ENCODE measurements at regions not wholly inside any gene's neighbourhood (a gene's known extent, or its start where the extent isn't known, plus 50 kb on each side); places are given as distances from the start of the nearest gene placed in this dataset.
"Not testable (repeated sequence)": the region's sequence is repeated elsewhere in the genome, so short reads cannot be mapped to it uniquely, and the experiment has no call there.

- no peak overlapping the region for H3K4me3 ChIP-seq (ENCODE audit: low read length)
- H3K4me2 ChIP-seq (ENCODE audit: low read length): no peak overlapping the region
- no peak overlapping the region for H2AFZ ChIP-seq (ENCODE audit: low read depth, low read length)
- H4K20me1 ChIP-seq (ENCODE audit: insufficient read depth): no peaks in the 10 kb centered on the region
- no peaks in the 10 kb centered on the region for H3K27me3 ChIP-seq (ENCODE audit: insufficient read depth, low read depth, low read length)
- H3K9me3 ChIP-seq (ENCODE audit: low read length): no peaks in the 10 kb centered on the region
- no peak overlapping the region for H3K27ac ChIP-seq (ENCODE audit: low read length)
- TF ChIP-seq CTCF (IDR thresholded peaks at IDR 0.05; ENCODE audit: poor library complexity, severe bottlenecking) (no peak), MXI1 (conservative IDR thresholded peaks at IDR 0.05; ENCODE audit: poor library complexity, severe bottlenecking) (no peak), TAF1 (IDR thresholded peaks at IDR 0.05; ENCODE audit: low read depth) (no peak), RAD21 (conservative IDR thresholded peaks at IDR 0.05) (no peak), REST (IDR thresholded peaks at IDR 0.05; ENCODE audit: borderline replicate concordance) (no peak), EP300 (conservative IDR thresholded peaks at IDR 0.05; ENCODE audit: poor library complexity, severe bottlenecking) (no peak), POLR2AphosphoS5 (IDR thresholded peaks at IDR 0.05) (no peak), EZH2 (IDR thresholded peaks at IDR 0.05; ENCODE audit: borderline replicate concordance, insufficient read depth, low read length, poor library complexity, severe bottlenecking) (no peak)
- H3K36me3 ChIP-seq (ENCODE audit: insufficient read depth, low read length): no peaks in the 10 kb centered on the region
- H3K79me2 ChIP-seq (replicated peaks; ENCODE audit: insufficient read depth, low read length): no peaks in the 10 kb centered on the region
- no peak overlapping the region for H3K9ac ChIP-seq (ENCODE audit: low read length)
- no peaks in the 10 kb centered on the region for H3F3A ChIP-seq (ENCODE audit: insufficient read depth, low read length, poor library complexity, severe bottlenecking)
- H3K9me2 ChIP-seq (ENCODE audit: insufficient read depth, low read length): no peaks in the 10 kb centered on the region
These were observed 345.8 kb downstream of the VRK1 start for GRCh38 chr14:97143011-97143410.

- H3K9me3 ChIP-seq (ENCODE audit: low read length): no peaks in the 10 kb centered on the region
- H3F3A ChIP-seq (ENCODE audit: insufficient read depth, low read length, poor library complexity, severe bottlenecking): no peaks in the 10 kb centered on the region
- H3K9ac ChIP-seq (ENCODE audit: low read length): no peak overlapping the region
- no peaks in the 10 kb centered on the region for H3K79me2 ChIP-seq (replicated peaks; ENCODE audit: insufficient read depth, low read length)
- H3K4me3 ChIP-seq (ENCODE audit: low read length): no peak overlapping the region
- H3K36me3 ChIP-seq (ENCODE audit: insufficient read depth, low read length): no peaks in the 10 kb centered on the region
- H2AFZ ChIP-seq (ENCODE audit: low read depth, low read length): no peak overlapping the region
- H3K9me2 ChIP-seq (ENCODE audit: insufficient read depth, low read length): no peaks in the 10 kb centered on the region
- H4K20me1 ChIP-seq (ENCODE audit: insufficient read depth): no peaks in the 10 kb centered on the region
- no peak overlapping the region for H3K27ac ChIP-seq (ENCODE audit: low read length)
- no peaks in the 10 kb centered on the region for H3K27me3 ChIP-seq (ENCODE audit: insufficient read depth, low read depth, low read length)
- TF ChIP-seq EZH2 (IDR thresholded peaks at IDR 0.05; ENCODE audit: borderline replicate concordance, insufficient read depth, low read length, poor library complexity, severe bottlenecking): no peak
- no peak for TF ChIP-seq CTCF (IDR thresholded peaks at IDR 0.05; ENCODE audit: poor library complexity, severe bottlenecking)
- TF ChIP-seq RAD21 (conservative IDR thresholded peaks at IDR 0.05): no peak
- no peak for TF ChIP-seq REST (IDR thresholded peaks at IDR 0.05; ENCODE audit: borderline replicate concordance)
- TF ChIP-seq POLR2AphosphoS5 (IDR thresholded peaks at IDR 0.05): no peak
- TF ChIP-seq SMC3 (conservative IDR thresholded peaks at IDR 0.05; ENCODE audit: poor library complexity): no peak
- no peak for TF ChIP-seq TAF1 (IDR thresholded peaks at IDR 0.05; ENCODE audit: low read depth)
- no peak for TF ChIP-seq EP300 (conservative IDR thresholded peaks at IDR 0.05; ENCODE audit: poor library complexity, severe bottlenecking)
- no peak for TF ChIP-seq MXI1 (conservative IDR thresholded peaks at IDR 0.05; ENCODE audit: poor library complexity, severe bottlenecking)
- H3K4me2 ChIP-seq (ENCODE audit: low read length): no peak overlapping the region
These were observed 346.3 kb downstream of the VRK1 start for GRCh38 chr14:97143456-97143855.

GRCh38 chr14:97148021-97148420 is 350.8 kb downstream of the VRK1 start:
- H3K9me2 ChIP-seq (ENCODE audit: insufficient read depth, low read length); H3K27me3 ChIP-seq (ENCODE audit: insufficient read depth, low read depth, low read length); H3K4me2 ChIP-seq (ENCODE audit: low read length); H4K20me1 ChIP-seq (ENCODE audit: insufficient read depth); H3K79me2 ChIP-seq (replicated peaks; ENCODE audit: insufficient read depth, low read length); H3K36me3 ChIP-seq (ENCODE audit: insufficient read depth, low read length); H3K27ac ChIP-seq (ENCODE audit: low read length); H3K9me3 ChIP-seq (ENCODE audit: low read length); H3K9ac ChIP-seq (ENCODE audit: low read length); H2AFZ ChIP-seq (ENCODE audit: low read depth, low read length); H3F3A ChIP-seq (ENCODE audit: insufficient read depth, low read length, poor library complexity, severe bottlenecking); H3K4me3 ChIP-seq (ENCODE audit: low read length): not testable (repeated sequence)

All from neural cell (in vitro differentiated cells).